GM20000 (cell line): ENCODE measurements at regions not wholly inside any gene's neighbourhood (a gene's known extent, or its start where the extent isn't known, plus 50 kb on each side); places are given as distances from the start of the nearest gene placed in this dataset.

ENCODE experiments used
- DNase-seq: peaks from one replicate; pipeline ENCODE4 v3.0.0; 2012; ENCODE audit warnings: low spot score
- TF ChIP-seq, protein P1 (sequence below): IDR thresholded peaks from 2 replicates; pipeline ENCODE4 v1.5.1; 2012; ENCODE audit warnings: mild to moderate bottlenecking, control low read depth; ENCODE audit errors: extremely low read depth, missing control alignments

DNA sequence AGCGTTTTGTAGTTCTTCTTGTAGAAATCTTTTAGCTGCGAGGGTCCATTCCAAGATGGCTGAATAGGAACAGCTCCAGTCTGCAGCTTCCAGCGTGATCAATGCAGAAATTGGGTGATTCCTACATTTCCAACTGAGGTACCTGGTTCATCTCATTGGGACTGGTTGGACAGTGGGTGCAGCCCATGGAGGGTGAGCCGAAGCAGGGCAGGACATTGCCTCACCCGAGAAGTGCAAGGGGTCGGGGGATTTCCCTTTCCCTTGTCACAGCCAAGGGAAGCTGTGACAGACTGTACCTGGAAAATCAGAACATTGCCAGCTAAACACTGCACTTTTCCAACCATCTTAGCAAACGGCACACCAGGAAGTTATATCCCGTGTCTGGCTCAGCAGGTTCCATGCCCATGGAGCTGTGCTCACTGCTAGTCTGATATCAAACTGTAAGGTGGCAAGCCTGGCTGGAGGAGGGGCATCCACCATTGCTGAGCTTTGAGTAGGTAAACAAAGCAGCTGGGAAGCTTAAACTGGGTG is 176.0 kb upstream of the SPRY2 start:
- no peak for DNase-seq

GRCh38 chr13:80515296-80515695 is 174.4 kb upstream of the SPRY2 start:
- TF ChIP-seq, protein P1, sequence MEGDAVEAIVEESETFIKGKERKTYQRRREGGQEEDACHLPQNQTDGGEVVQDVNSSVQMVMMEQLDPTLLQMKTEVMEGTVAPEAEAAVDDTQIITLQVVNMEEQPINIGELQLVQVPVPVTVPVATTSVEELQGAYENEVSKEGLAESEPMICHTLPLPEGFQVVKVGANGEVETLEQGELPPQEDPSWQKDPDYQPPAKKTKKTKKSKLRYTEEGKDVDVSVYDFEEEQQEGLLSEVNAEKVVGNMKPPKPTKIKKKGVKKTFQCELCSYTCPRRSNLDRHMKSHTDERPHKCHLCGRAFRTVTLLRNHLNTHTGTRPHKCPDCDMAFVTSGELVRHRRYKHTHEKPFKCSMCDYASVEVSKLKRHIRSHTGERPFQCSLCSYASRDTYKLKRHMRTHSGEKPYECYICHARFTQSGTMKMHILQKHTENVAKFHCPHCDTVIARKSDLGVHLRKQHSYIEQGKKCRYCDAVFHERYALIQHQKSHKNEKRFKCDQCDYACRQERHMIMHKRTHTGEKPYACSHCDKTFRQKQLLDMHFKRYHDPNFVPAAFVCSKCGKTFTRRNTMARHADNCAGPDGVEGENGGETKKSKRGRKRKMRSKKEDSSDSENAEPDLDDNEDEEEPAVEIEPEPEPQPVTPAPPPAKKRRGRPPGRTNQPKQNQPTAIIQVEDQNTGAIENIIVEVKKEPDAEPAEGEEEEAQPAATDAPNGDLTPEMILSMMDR = no peak
- no peak for DNase-seq

More for the DNA sequence above, 176.0 kb upstream of the SPRY2 start:
- TF ChIP-seq, protein P1 = no peak

DNA sequence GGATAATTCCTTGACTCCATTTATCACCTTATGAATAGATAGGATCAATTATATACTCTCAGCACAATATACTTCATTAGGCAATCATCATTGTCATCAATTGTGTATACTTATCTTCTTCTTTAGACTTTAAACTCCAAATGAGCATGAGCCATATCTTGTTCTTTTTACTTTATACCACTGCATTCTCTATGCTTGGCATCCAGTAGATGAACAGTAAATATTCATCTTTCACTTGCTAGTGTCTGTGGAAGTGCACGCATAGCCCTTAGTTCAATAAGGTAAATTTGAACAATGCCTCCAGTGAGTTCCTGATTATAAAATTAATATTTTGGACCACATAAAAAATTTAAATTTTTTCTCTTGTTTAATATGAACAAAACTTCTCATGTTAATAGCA is 172.3 kb upstream of the SPRY2 start:
- no peak for DNase-seq
- TF ChIP-seq, protein P1 = no peak

DNA sequence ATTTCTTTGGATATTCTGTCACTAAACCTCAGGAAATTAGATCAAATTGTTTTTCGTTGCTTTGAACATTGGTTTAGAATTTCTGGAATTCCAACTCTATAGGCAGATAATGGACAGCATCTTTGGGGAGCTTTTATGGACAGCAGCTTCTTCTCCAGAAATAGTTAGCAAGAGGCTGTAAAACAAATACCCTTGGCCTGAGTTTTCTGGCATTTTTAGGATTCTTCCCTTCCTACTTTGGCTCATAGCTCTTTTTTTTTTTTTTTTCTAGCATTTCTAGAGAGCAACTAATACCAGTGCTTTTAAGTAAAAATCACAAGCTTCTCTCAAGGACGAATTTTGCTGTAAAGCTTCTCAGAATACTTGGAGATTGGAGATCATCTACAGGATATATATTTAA is 169.8 kb upstream of the SPRY2 start:
- no peak for DNase-seq
- TF ChIP-seq, protein P1 = no peak

GRCh38 chr13:80509264-80509663 is 168.3 kb upstream of the SPRY2 start:
- TF ChIP-seq, protein P1 = no peak
- no peak for DNase-seq

DNA sequence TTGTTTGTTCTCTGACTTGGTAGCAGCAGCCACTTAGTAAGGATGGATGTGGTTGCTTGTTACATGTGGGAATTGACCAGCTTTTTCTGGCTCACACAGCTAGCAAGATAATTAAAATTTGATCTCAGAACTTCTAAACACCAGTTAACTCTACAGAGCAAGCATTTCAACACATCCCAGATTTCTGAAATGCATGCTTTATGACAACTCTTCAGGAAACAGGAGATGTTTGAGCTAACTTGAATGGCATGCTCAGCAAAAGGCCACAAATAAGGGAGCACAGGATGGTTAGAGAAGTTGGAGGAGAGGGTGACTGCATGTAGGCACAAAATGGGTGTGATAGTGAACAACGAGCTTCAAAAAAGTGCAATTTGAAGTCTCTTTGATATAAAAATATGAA is 167.1 kb upstream of the SPRY2 start:
- no peak for DNase-seq
- TF ChIP-seq, protein P1 = no peak

GRCh38 chr13:80504453-80504852 is 163.5 kb upstream of the SPRY2 start:
- DNase-seq = no peak
- TF ChIP-seq, protein P1 = no peak
